ENCODE measurements at regions not wholly inside any gene's neighbourhood (a gene's known extent, or its start where the extent isn't known, plus 50 kb on each side); places are given as distances from the start of the nearest gene placed in this dataset.

DNA sequence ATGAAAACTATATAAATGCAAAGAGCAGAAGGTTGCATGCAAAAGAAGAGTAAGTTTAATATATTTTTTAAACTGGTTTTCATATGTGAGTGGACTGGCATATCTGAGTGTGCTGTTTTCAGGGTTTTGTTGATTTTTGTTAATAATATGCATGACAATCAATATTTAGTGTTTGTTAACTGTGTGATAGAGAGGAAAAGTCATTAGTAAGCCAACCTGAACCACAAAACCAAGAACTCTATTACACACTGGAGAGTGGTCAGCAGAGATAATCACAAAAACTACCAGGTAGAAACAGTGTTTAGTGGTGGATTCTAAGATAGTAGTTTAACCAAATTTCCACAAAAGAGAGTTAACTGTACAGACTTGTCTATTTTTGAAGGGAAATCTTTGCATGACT lies 396.9 kb downstream of the GASK1B start:
- Histone ChIP-seq H3K36me3 (ENCODE audit: control insufficient read depth in 2 of 2, insufficient read depth in 1 of 2, low read length in 2 of 2) (no peaks in the 10 kb centered on the region), H3K4me1 (ENCODE audit: control insufficient read depth, insufficient read depth, low read length) (no peaks in the 10 kb centered on the region), H3K4me3 (ENCODE audit: low read depth, low read length) (no peak overlapping the region), H3K27ac (ENCODE audit: extremely low read depth, low read depth, low read length) (no peak overlapping the region), H3K9me3 (ENCODE audit: control insufficient read depth, insufficient read depth, low read depth, low read length) (no peaks in the 10 kb centered on the region)
- TF ChIP-seq, protein P1, sequence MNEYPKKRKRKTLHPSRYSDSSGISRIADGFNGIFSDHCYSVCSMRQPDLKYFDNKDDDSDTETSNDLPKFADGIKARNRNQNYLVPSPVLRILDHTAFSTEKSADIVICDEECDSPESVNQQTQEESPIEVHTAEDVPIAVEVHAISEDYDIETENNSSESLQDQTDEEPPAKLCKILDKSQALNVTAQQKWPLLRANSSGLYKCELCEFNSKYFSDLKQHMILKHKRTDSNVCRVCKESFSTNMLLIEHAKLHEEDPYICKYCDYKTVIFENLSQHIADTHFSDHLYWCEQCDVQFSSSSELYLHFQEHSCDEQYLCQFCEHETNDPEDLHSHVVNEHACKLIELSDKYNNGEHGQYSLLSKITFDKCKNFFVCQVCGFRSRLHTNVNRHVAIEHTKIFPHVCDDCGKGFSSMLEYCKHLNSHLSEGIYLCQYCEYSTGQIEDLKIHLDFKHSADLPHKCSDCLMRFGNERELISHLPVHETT (tag by site-specific recombination; IDR thresholded peaks at IDR 0.05) = no peak
- TF ChIP-seq, protein P2, sequence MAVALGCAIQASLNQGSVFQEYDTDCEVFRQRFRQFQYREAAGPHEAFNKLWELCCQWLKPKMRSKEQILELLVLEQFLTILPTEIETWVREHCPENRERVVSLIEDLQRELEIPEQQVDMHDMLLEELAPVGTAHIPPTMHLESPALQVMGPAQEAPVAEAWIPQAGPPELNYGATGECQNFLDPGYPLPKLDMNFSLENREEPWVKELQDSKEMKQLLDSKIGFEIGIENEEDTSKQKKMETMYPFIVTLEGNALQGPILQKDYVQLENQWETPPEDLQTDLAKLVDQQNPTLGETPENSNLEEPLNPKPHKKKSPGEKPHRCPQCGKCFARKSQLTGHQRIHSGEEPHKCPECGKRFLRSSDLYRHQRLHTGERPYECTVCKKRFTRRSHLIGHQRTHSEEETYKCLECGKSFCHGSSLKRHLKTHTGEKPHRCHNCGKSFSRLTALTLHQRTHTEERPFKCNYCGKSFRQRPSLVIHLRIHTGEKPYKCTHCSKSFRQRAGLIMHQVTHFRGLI (tag by site-specific recombination; IDR thresholded peaks at IDR 0.05) = no peak
- TF ChIP-seq, protein P3, sequence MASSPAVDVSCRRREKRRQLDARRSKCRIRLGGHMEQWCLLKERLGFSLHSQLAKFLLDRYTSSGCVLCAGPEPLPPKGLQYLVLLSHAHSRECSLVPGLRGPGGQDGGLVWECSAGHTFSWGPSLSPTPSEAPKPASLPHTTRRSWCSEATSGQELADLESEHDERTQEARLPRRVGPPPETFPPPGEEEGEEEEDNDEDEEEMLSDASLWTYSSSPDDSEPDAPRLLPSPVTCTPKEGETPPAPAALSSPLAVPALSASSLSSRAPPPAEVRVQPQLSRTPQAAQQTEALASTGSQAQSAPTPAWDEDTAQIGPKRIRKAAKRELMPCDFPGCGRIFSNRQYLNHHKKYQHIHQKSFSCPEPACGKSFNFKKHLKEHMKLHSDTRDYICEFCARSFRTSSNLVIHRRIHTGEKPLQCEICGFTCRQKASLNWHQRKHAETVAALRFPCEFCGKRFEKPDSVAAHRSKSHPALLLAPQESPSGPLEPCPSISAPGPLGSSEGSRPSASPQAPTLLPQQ (tag by site-specific recombination; IDR thresholded peaks at IDR 0.05) = no peak
- TF ChIP-seq TCF7L2 (IDR thresholded peaks at IDR 0.05; ENCODE audit: borderline replicate concordance, low read depth, low read length) = no peak
- TF ChIP-seq ZBTB17 (tag by site-specific recombination; IDR thresholded peaks at IDR 0.05) = no peak
- ChIA-PET POLR2A (no interaction called here), CTCF (no interaction called here)

DNA sequence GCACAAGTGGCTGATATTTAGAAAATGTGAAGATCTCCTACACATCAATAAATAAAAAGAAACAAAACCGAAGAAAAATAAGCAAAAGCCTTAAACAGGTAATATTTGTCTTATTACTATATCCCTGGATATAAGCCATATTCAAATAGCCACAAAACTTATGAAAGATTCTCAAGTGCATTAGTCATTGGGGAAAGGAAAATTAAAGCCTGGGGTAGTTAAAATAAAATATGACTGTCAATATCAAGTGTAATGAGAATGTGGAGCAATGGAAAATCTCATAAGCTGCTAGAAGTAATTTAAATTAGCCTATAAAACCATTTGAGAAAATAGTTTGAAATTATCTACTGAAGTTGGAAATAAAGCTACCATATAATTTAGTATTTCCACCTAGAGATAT lies 399.9 kb downstream of the GASK1B start:
- Histone ChIP-seq H3K27ac (ENCODE audit: extremely low read depth, low read depth, low read length) (no peak overlapping the region), H3K9me3 (ENCODE audit: control insufficient read depth, insufficient read depth, low read depth, low read length) (no peaks in the 10 kb centered on the region), H3K4me3 (ENCODE audit: low read depth, low read length) (no peak overlapping the region), H3K4me1 (ENCODE audit: control insufficient read depth, insufficient read depth, low read length) (no peaks in the 10 kb centered on the region), H3K36me3 (ENCODE audit: control insufficient read depth in 2 of 2, insufficient read depth in 1 of 2, low read length in 2 of 2) (no peaks in the 10 kb centered on the region)
- TF ChIP-seq MYNN (tag by site-specific recombination; IDR thresholded peaks at IDR 0.05; ENCODE audit: borderline replicate concordance) = no peak
- no peak for TF ChIP-seq SETDB1 (IDR thresholded peaks at IDR 0.05; ENCODE audit: insufficient read length, low read length)
- TF ChIP-seq, protein P4, sequence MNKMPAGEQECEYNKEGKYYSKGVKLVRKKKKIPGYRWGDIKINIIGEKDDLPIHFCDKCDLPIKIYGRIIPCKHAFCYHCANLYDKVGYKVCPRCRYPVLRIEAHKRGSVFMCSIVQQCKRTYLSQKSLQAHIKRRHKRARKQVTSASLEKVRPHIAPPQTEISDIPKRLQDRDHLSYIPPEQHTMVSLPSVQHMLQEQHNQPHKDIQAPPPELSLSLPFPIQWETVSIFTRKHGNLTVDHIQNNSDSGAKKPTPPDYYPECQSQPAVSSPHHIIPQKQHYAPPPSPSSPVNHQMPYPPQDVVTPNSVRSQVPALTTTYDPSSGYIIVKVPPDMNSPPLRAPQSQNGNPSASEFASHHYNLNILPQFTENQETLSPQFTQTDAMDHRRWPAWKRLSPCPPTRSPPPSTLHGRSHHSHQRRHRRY (tag by site-specific recombination; IDR thresholded peaks at IDR 0.05) = no peak
- TF ChIP-seq ZNF660 (tag by site-specific recombination; IDR thresholded peaks at IDR 0.05) = no peak
- no peak for TF ChIP-seq ZNF155 (tag by site-specific recombination; IDR thresholded peaks at IDR 0.05)
- no peak for TF ChIP-seq ZNF624 (tag by site-specific recombination; IDR thresholded peaks at IDR 0.05)
- TF ChIP-seq YY2 (tag by site-specific recombination; IDR thresholded peaks at IDR 0.05) = no peak
- TF ChIP-seq TCF7L2 (IDR thresholded peaks at IDR 0.05; ENCODE audit: borderline replicate concordance, low read depth, low read length) = no peak
- no peak for TF ChIP-seq ZNF24 (tag by site-specific recombination; IDR thresholded peaks at IDR 0.05)
- no peak for TF ChIP-seq ZNF701 (tag by site-specific recombination; IDR thresholded peaks at IDR 0.05)
- TF ChIP-seq ZNF239 (tag by site-specific recombination; IDR thresholded peaks at IDR 0.05) = no peak
- TF ChIP-seq BCL11A (tag by site-specific recombination; IDR thresholded peaks at IDR 0.05; ENCODE audit: low read depth) = no peak
- no peak for TF ChIP-seq ZNF302 (tag by site-specific recombination; IDR thresholded peaks at IDR 0.05; ENCODE audit: low read depth)
- no peak for TF ChIP-seq ZNF2 (tag by site-specific recombination; IDR thresholded peaks at IDR 0.05)
- ChIA-PET POLR2A (no interaction called here), CTCF (no interaction called here)

DNA sequence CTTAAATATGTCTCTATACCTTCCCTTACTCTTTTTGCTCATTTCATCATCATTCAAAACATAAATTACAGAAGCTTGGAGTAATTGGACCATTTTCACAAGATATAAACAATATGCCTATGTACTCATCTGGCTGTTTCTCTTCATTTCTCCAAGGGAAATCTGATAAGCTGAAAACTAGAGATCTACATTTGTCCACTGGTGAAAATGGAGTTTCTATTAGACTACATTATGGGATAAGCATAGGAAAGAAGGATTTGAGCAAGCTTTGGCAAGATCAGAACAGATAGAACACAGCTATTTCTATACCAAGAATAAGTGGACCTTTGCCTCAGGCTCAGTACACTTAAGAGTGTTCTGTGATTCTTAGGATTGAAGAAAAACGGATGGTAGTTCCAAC lies 404.4 kb downstream of the GASK1B start:
- Histone ChIP-seq H3K9me3 (ENCODE audit: control insufficient read depth, insufficient read depth, low read depth, low read length) (no peaks in the 10 kb centered on the region), H3K4me1 (ENCODE audit: control insufficient read depth, insufficient read depth, low read length) (no peaks in the 10 kb centered on the region), H3K4me3 (ENCODE audit: low read depth, low read length) (no peak overlapping the region), H3K27ac (ENCODE audit: extremely low read depth, low read depth, low read length) (no peak overlapping the region), H3K36me3 (ENCODE audit: control insufficient read depth in 2 of 2, insufficient read depth in 1 of 2, low read length in 2 of 2) (no peaks in the 10 kb centered on the region)
- POLR2A ChIA-PET = no interaction called here
- CTCF ChIA-PET = no interaction called here
- TF ChIP-seq, protein P5, sequence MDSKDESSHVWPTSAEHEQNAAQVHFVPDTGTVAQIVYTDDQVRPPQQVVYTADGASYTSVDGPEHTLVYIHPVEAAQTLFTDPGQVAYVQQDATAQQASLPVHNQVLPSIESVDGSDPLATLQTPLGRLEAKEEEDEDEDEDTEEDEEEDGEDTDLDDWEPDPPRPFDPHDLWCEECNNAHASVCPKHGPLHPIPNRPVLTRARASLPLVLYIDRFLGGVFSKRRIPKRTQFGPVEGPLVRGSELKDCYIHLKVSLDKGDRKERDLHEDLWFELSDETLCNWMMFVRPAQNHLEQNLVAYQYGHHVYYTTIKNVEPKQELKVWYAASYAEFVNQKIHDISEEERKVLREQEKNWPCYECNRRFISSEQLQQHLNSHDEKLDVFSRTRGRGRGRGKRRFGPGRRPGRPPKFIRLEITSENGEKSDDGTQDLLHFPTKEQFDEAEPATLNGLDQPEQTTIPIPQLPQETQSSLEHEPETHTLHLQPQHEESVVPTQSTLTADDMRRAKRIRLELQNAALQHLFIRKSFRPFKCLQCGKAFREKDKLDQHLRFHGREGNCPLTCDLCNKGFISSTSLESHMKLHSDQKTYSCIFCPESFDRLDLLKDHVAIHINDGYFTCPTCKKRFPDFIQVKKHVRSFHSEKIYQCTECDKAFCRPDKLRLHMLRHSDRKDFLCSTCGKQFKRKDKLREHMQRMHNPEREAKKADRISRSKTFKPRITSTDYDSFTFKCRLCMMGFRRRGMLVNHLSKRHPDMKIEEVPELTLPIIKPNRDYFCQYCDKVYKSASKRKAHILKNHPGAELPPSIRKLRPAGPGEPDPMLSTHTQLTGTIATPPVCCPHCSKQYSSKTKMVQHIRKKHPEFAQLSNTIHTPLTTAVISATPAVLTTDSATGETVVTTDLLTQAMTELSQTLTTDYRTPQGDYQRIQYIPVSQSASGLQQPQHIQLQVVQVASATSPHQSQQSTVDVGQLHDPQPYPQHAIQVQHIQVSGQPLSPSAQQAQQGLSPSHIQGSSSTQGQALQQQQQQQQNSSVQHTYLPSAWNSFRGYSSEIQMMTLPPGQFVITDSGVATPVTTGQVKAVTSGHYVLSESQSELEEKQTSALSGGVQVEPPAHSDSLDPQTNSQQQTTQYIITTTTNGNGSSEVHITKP (tag by site-specific recombination; IDR thresholded peaks at IDR 0.05) = no peak
- TF ChIP-seq ZNF155 (tag by site-specific recombination; IDR thresholded peaks at IDR 0.05) (no peak), ZNF658 (tag by site-specific recombination; IDR thresholded peaks at IDR 0.05) (no peak), EGR2 (tag by site-specific recombination; IDR thresholded peaks at IDR 0.05; ENCODE audit: low read depth) (no peak), ZNF302 (tag by site-specific recombination; IDR thresholded peaks at IDR 0.05; ENCODE audit: low read depth) (no peak), ZNF16 (tag by site-specific recombination; IDR thresholded peaks at IDR 0.05; ENCODE audit: low read depth) (no peak), ZNF350 (tag by site-specific recombination; IDR thresholded peaks at IDR 0.05) (no peak)
